SK-N-SH (cell line): ENCODE measurements at regions not wholly inside any gene's neighbourhood (a gene's known extent, or its start where the extent isn't known, plus 50 kb on each side); places are given as distances from the start of the nearest gene placed in this dataset.

Source experiments
- CTCF ChIA-PET: fragments of 300-600, 350-600 bp; formaldehyde crosslinking; extraction: SDS; loops from one replicate; lab custom pipeline; 2021; lab: Yijun Ruan, JAX
- POLR2A ChIA-PET: fragments of 350-600 bp; sonication (Branson Sonifier 250); formaldehyde crosslinking; extraction: SDS; loops from one replicate; lab custom pipeline; 2020; ENCODE audit warnings: antibody characterized with exemption, inconsistent platforms; lab: Yijun Ruan, JAX
- DNase-seq: peaks from one replicate; pipeline ENCODE4 v3.0.0; 2012
- H2AFZ ChIP-seq: fragments of 200-600 bp; sonication (generic); 2 replicates; pipeline ENCODE4 v1.8.1; 2016; ENCODE audit warnings: antibody characterized with exemption, mild to moderate bottlenecking, low read depth
- H3F3A ChIP-seq: fragments of 200-600 bp; sonication (generic); replicated peaks from 2 replicates; pipeline ENCODE3; 2016; ENCODE audit warnings: antibody characterized with exemption, mild to moderate bottlenecking; ENCODE audit not compliant: insufficient read depth
- H3K27ac ChIP-seq, 2 experiments: fragments of 200-500 bp in 1 of 2; fragments of 200-600 bp in 1 of 2; sonication (Bioruptor generic) in 1 of 2; sonication (generic), shearing (Covaris generic) in 1 of 2; 2 replicates each; pipeline versions ENCODE4 v1.5.1 to v1.6.1; 2014 to 2016; ENCODE audit warnings: low read depth in 2 of 2, inconsistent platforms in 1 of 2, low read length in 1 of 2, mild to moderate bottlenecking in 1 of 2, mixed read lengths in 1 of 2
- H3K27me3 ChIP-seq: fragments of 200-600 bp; sonication (generic), shearing (Covaris generic); 2 replicates; pipeline ENCODE4 v1.6.1; 2016; ENCODE audit warnings: mixed run types; ENCODE audit not compliant: insufficient read depth
- H3K36me3 ChIP-seq, 2 experiments: fragments of 200-500 bp in 1 of 2; fragments of 200-600 bp in 1 of 2; sonication (Bioruptor generic) in 1 of 2; sonication (generic) in 1 of 2; replicated peaks in 1 of 2; 2 replicates each; pipeline versions ENCODE3 to v1.5.1; 2014 to 2016; ENCODE audit warnings: low read length in 1 of 2, mild to moderate bottlenecking in 1 of 2; ENCODE audit not compliant: insufficient read depth in 2 of 2, control insufficient read depth in 1 of 2
- H3K4me1 ChIP-seq, 2 experiments: fragments of 200-500 bp in 1 of 2; fragments of 200-600 bp in 1 of 2; sonication (Bioruptor generic) in 1 of 2; sonication (generic), shearing (Covaris generic) in 1 of 2; 2 replicates each; pipeline versions ENCODE4 v1.5.1 to v1.6.1; 2014 to 2016; ENCODE audit warnings: low read depth in 1 of 2, low read length in 1 of 2, mixed run types in 1 of 2; ENCODE audit not compliant: insufficient read depth in 2 of 2, control insufficient read depth in 1 of 2
- H3K4me2 ChIP-seq: fragments of 200-600 bp; sonication (generic), shearing (Covaris generic); 2 replicates; pipeline ENCODE4 v1.6.1; 2017; ENCODE audit warnings: mixed run types
- H3K4me3 ChIP-seq, 2 experiments: fragments of 200-500 bp in 1 of 2; fragments of 200-600 bp in 1 of 2; sonication (Bioruptor generic) in 1 of 2; sonication (generic), shearing (Covaris generic) in 1 of 2; 2 replicates each; pipeline versions ENCODE4 v1.5.1 to v1.8.1; 2014 to 2016; ENCODE audit warnings: low read depth in 2 of 2, inconsistent platforms in 1 of 2, low read length in 1 of 2, mild to moderate bottlenecking in 1 of 2, mixed read lengths in 1 of 2, moderate library complexity in 1 of 2
- H3K79me2 ChIP-seq: fragments of 200-600 bp; sonication (generic); 2 replicates; pipeline ENCODE4 v1.8.1; 2017; ENCODE audit warnings: mild to moderate bottlenecking; ENCODE audit not compliant: insufficient read depth
- H3K9ac ChIP-seq: fragments of 200-600 bp; sonication (generic); 2 replicates; pipeline ENCODE4 v1.6.1; 2017; ENCODE audit warnings: mixed run types
- H3K9me2 ChIP-seq: fragments of 200-600 bp; sonication (generic); 2 replicates; pipeline ENCODE4 v1.6.1; 2017; ENCODE audit warnings: mixed run types
- H3K9me3 ChIP-seq: fragments of 200-600 bp; sonication (generic); 2 replicates; pipeline ENCODE4 v1.6.1; 2017; ENCODE audit warnings: mixed run types, mild to moderate bottlenecking, moderate library complexity
- H4K20me1 ChIP-seq: fragments of 200-600 bp; sonication (generic); 2 replicates; pipeline ENCODE4 v1.6.1; 2017; ENCODE audit warnings: mild to moderate bottlenecking, mixed run types; ENCODE audit not compliant: insufficient read depth
- ELF1 ChIP-seq: IDR thresholded peaks from 2 replicates; pipeline ENCODE4 v1.4.0; 2012
- EP300 ChIP-seq, 2 experiments: IDR thresholded peaks; 2 replicates each; pipeline versions ENCODE4 v1.4.0 to v1.6.1; 2012; ENCODE audit warnings: borderline replicate concordance in 1 of 2, low read depth in 1 of 2, low read length in 1 of 2
- FOSL2 ChIP-seq: IDR thresholded peaks from 2 replicates; pipeline ENCODE4 v1.4.0; 2012; ENCODE audit warnings: low read depth, mild to moderate bottlenecking, moderate library complexity, borderline replicate concordance
- FOXM1 ChIP-seq: IDR thresholded peaks from 2 replicates; pipeline ENCODE4 v1.4.0; 2012; ENCODE audit warnings: low read depth, mild to moderate bottlenecking
- GABPA ChIP-seq: IDR thresholded peaks from 2 replicates; pipeline ENCODE4 v1.4.0; 2012; ENCODE audit warnings: low read depth, mild to moderate bottlenecking
- GATA2 ChIP-seq: sonication (generic); formaldehyde crosslinking; IDR thresholded peaks from 2 replicates; pipeline ENCODE4 v1.5.0; 2020; ENCODE audit warnings: mild to moderate bottlenecking, missing genetic modification reagents
- JUND ChIP-seq: IDR thresholded peaks from 2 replicates; pipeline ENCODE4 v1.4.0; 2012
- MEF2A ChIP-seq: IDR thresholded peaks from 2 replicates; pipeline ENCODE4 v1.4.0; 2012; ENCODE audit warnings: low read depth, borderline replicate concordance
- MXI1 ChIP-seq: IDR thresholded peaks from 2 replicates; pipeline ENCODE4 v1.6.1; 2012; ENCODE audit warnings: mild to moderate bottlenecking, low read depth, low read length, improper control_type of control experiment
- NFIC ChIP-seq: IDR thresholded peaks from 2 replicates; pipeline ENCODE4 v1.4.0; 2012; ENCODE audit warnings: borderline replicate concordance
- NRF1 ChIP-seq: IDR thresholded peaks from 2 replicates; pipeline ENCODE4 v1.6.1; 2012; ENCODE audit warnings: low read depth, mild to moderate bottlenecking, low read length
- REST ChIP-seq: IDR thresholded peaks from 2 replicates; pipeline ENCODE4 v1.6.1; 2012; ENCODE audit warnings: mild to moderate bottlenecking, low read depth, low read length, moderate library complexity
- RXRA ChIP-seq: IDR thresholded peaks from 2 replicates; pipeline ENCODE4 v1.4.0; 2012; ENCODE audit warnings: low read depth, mild to moderate bottlenecking, borderline replicate concordance
- SIN3A ChIP-seq: IDR thresholded peaks from 2 replicates; pipeline ENCODE4 v1.6.1; 2012; ENCODE audit warnings: low read depth, mild to moderate bottlenecking, low read length, moderate library complexity, borderline replicate concordance
- TAF1 ChIP-seq: IDR thresholded peaks from 2 replicates; pipeline ENCODE4 v1.6.1; 2012; ENCODE audit warnings: low read depth, mild to moderate bottlenecking, low read length, moderate library complexity, borderline replicate concordance
- TEAD4 ChIP-seq: IDR thresholded peaks from 2 replicates; pipeline ENCODE4 v1.4.0; 2012; ENCODE audit warnings: mild to moderate bottlenecking, borderline replicate concordance; ENCODE audit not compliant: insufficient read depth
- USF1 ChIP-seq: IDR thresholded peaks from 2 replicates; pipeline ENCODE4 v1.4.0; 2012; ENCODE audit warnings: low read depth, borderline replicate concordance
- USF2 ChIP-seq: fragments of 150-350 bp; IDR thresholded peaks from 2 replicates; pipeline ENCODE4 v1.6.1; 2017; ENCODE audit warnings: antibody characterized with exemption, low read length, low read depth, borderline replicate concordance
- YY1 ChIP-seq: IDR thresholded peaks from 2 replicates; pipeline ENCODE4 v1.4.0; 2012; ENCODE audit warnings: low read depth, mild to moderate bottlenecking
- ZBTB33 ChIP-seq: IDR thresholded peaks from 2 replicates; pipeline ENCODE4 v1.4.0; 2012; ENCODE audit warnings: low read depth, borderline replicate concordance
- WGBS: methylation state at CpG from one replicate; pipeline ENCODE4 v1.1.6; 2017; ENCODE audit warnings: low lambda C conversion rate; 5-methylcytosine and 5-hydroxymethylcytosine counted together

GRCh38 chr10:9379183-9379582 lies 1324.7 kb downstream of the GATA3 start:
- Histone ChIP-seq H3K79me2 (no peaks in the 10 kb centered on the region), H3F3A (no peaks in the 10 kb centered on the region), H3K9me2 (no peaks in the 10 kb centered on the region), H4K20me1 (no peaks in the 10 kb centered on the region), H3K4me3 (no peak overlapping the region), H3K9ac (no peak overlapping the region), H3K9me3 (no peaks in the 10 kb centered on the region), H3K4me2 (no peak overlapping the region), H3K27ac (no peak overlapping the region), H2AFZ (no peak overlapping the region), H3K36me3 (no peaks in the 10 kb centered on the region), H3K27me3 (no peaks in the 10 kb centered on the region), H3K4me1 (no peaks in the 10 kb centered on the region)
- no peak for TF ChIP-seq USF2
- TF ChIP-seq FOSL2 = no peak
- no peak for TF ChIP-seq TEAD4
- no peak for TF ChIP-seq NRF1
- no peak for TF ChIP-seq REST
- TF ChIP-seq SIN3A = no peak
- TF ChIP-seq TAF1 = no peak
- no peak for TF ChIP-seq NFIC
- no peak for TF ChIP-seq RXRA
- TF ChIP-seq EP300 (IDR thresholded peaks at IDR 0.05; ENCODE audit: borderline replicate concordance in 1 of 2, low read depth in 1 of 2, low read length in 1 of 2) = no peak
- TF ChIP-seq JUND = no peak
- no peak for TF ChIP-seq FOXM1
- no peak for TF ChIP-seq GATA2 (CRISPR knock-in tag)
- no peak for TF ChIP-seq ZBTB33
- no peak for TF ChIP-seq MEF2A
- TF ChIP-seq GABPA = no peak
- no peak for TF ChIP-seq ELF1
- no peak for TF ChIP-seq YY1
- no peak for TF ChIP-seq MXI1
- TF ChIP-seq USF1 = no peak
- WGBS = 66% methylated on average over 11 of the region's 15 CpGs
- CTCF ChIA-PET = no interaction called here
- no peak for DNase-seq
- POLR2A ChIA-PET = no interaction called here
